ENCODE measurements at regions not wholly inside any gene's neighbourhood (a gene's known extent, or its start where the extent isn't known, plus 50 kb on each side); places are given as distances from the start of the nearest gene placed in this dataset.
"Not testable (repeated sequence)": the region's sequence is repeated elsewhere in the genome, so short reads cannot be mapped to it uniquely, and the experiment has no call there.

- H3K4me1 ChIP-seq (ENCODE audit: control insufficient read depth, insufficient read depth, low read length, poor library complexity, severe bottlenecking) = no peaks in the 10 kb centered on the region
- H3K36me3 ChIP-seq (ENCODE audit: control insufficient read depth, insufficient read depth, low read length) = no peaks in the 10 kb centered on the region
- no peaks in the 10 kb centered on the region for H3K27me3 ChIP-seq (replicated peaks; ENCODE audit: control insufficient read depth, insufficient read depth, low read length, poor library complexity, severe bottlenecking)
- H3K9me3 ChIP-seq (ENCODE audit: control insufficient read depth, low read length) = no peaks in the 10 kb centered on the region
- no peak overlapping the region for H3K4me3 ChIP-seq (ENCODE audit: insufficient read depth, low read depth, low read length, poor library complexity, severe bottlenecking)
- no peak overlapping the region for H3K27ac ChIP-seq (ENCODE audit: insufficient read depth, low read length, poor library complexity, severe bottlenecking)
- no peak for DNase-seq
These were observed 165.6 kb upstream of the BOD1L1 start for GRCh38 chr4:13793020-13793710.

- H3K4me1 ChIP-seq (ENCODE audit: control insufficient read depth, insufficient read depth, low read length, poor library complexity, severe bottlenecking) = no peaks in the 10 kb centered on the region
- DNase-seq = no peak
- no peaks in the 10 kb centered on the region for H3K36me3 ChIP-seq (ENCODE audit: control insufficient read depth, insufficient read depth, low read length)
- no peaks in the 10 kb centered on the region for H3K9me3 ChIP-seq (ENCODE audit: control insufficient read depth, low read length)
- H3K27me3 ChIP-seq (replicated peaks; ENCODE audit: control insufficient read depth, insufficient read depth, low read length, poor library complexity, severe bottlenecking) = no peaks in the 10 kb centered on the region
- no peak overlapping the region for H3K27ac ChIP-seq (ENCODE audit: insufficient read depth, low read length, poor library complexity, severe bottlenecking)
- H3K4me3 ChIP-seq (ENCODE audit: insufficient read depth, low read depth, low read length, poor library complexity, severe bottlenecking) = no peak overlapping the region
These were observed 167.5 kb upstream of the BOD1L1 start for GRCh38 chr4:13794819-13795565.

GRCh38 chr4:13797061-13797460 lies 169.5 kb upstream of the BOD1L1 start:
- DNase-seq = no peak

GRCh38 chr4:13815231-13815630 lies 187.7 kb upstream of the BOD1L1 start:
- H3K36me3 ChIP-seq (ENCODE audit: control insufficient read depth, insufficient read depth, low read length) = no peaks in the 10 kb centered on the region
- no peaks in the 10 kb centered on the region for H3K4me1 ChIP-seq (ENCODE audit: control insufficient read depth, insufficient read depth, low read length, poor library complexity, severe bottlenecking)
- no peaks in the 10 kb centered on the region for H3K27me3 ChIP-seq (replicated peaks; ENCODE audit: control insufficient read depth, insufficient read depth, low read length, poor library complexity, severe bottlenecking)
- no peak overlapping the region for H3K27ac ChIP-seq (ENCODE audit: insufficient read depth, low read length, poor library complexity, severe bottlenecking)
- H3K4me3 ChIP-seq (ENCODE audit: insufficient read depth, low read depth, low read length, poor library complexity, severe bottlenecking) = no peak overlapping the region
- H3K9me3 ChIP-seq (ENCODE audit: control insufficient read depth, low read length) = no peaks in the 10 kb centered on the region
- no peak for DNase-seq

More at GRCh38 chr4:13797061-13797460, 169.5 kb upstream of the BOD1L1 start:
- no peaks in the 10 kb centered on the region for H3K9me3 ChIP-seq (ENCODE audit: control insufficient read depth, low read length)
- no peaks in the 10 kb centered on the region for H3K4me1 ChIP-seq (ENCODE audit: control insufficient read depth, insufficient read depth, low read length, poor library complexity, severe bottlenecking)
- H3K36me3 ChIP-seq (ENCODE audit: control insufficient read depth, insufficient read depth, low read length) = no peaks in the 10 kb centered on the region
- no peak overlapping the region for H3K27ac ChIP-seq (ENCODE audit: insufficient read depth, low read length, poor library complexity, severe bottlenecking)
- no peaks in the 10 kb centered on the region for H3K27me3 ChIP-seq (replicated peaks; ENCODE audit: control insufficient read depth, insufficient read depth, low read length, poor library complexity, severe bottlenecking)
- no peak overlapping the region for H3K4me3 ChIP-seq (ENCODE audit: insufficient read depth, low read depth, low read length, poor library complexity, severe bottlenecking)

- no peaks in the 10 kb centered on the region for H3K4me1 ChIP-seq (ENCODE audit: control insufficient read depth, insufficient read depth, low read length, poor library complexity, severe bottlenecking)
- DNase-seq = no peak
These were observed 188.9 kb upstream of the BOD1L1 start for GRCh38 chr4:13816472-13816871.

GRCh38 chr4:13821522-13821921 lies 194.0 kb upstream of the BOD1L1 start:
- Histone ChIP-seq H3K4me1 (ENCODE audit: control insufficient read depth, insufficient read depth, low read length, poor library complexity, severe bottlenecking) (no peaks in the 10 kb centered on the region), H3K27me3 (replicated peaks; ENCODE audit: control insufficient read depth, insufficient read depth, low read length, poor library complexity, severe bottlenecking) (no peaks in the 10 kb centered on the region), H3K4me3 (ENCODE audit: insufficient read depth, low read depth, low read length, poor library complexity, severe bottlenecking) (no peak overlapping the region), H3K36me3 (ENCODE audit: control insufficient read depth, insufficient read depth, low read length) (no peaks in the 10 kb centered on the region), H3K9me3 (ENCODE audit: control insufficient read depth, low read length) (no peaks in the 10 kb centered on the region), H3K27ac (ENCODE audit: insufficient read depth, low read length, poor library complexity, severe bottlenecking) (no peak overlapping the region)
- DNase-seq = no peak

More at GRCh38 chr4:13816472-13816871, 188.9 kb upstream of the BOD1L1 start:
- H3K27ac ChIP-seq (ENCODE audit: insufficient read depth, low read length, poor library complexity, severe bottlenecking) = no peak overlapping the region
- no peak overlapping the region for H3K4me3 ChIP-seq (ENCODE audit: insufficient read depth, low read depth, low read length, poor library complexity, severe bottlenecking)
- no peaks in the 10 kb centered on the region for H3K27me3 ChIP-seq (replicated peaks; ENCODE audit: control insufficient read depth, insufficient read depth, low read length, poor library complexity, severe bottlenecking)
- H3K9me3 ChIP-seq (ENCODE audit: control insufficient read depth, low read length) = no peaks in the 10 kb centered on the region
- no peaks in the 10 kb centered on the region for H3K36me3 ChIP-seq (ENCODE audit: control insufficient read depth, insufficient read depth, low read length)

GRCh38 chr4:13825822-13826221 lies 198.3 kb upstream of the BOD1L1 start:
- not testable (repeated sequence) for H3K4me1 ChIP-seq (ENCODE audit: control insufficient read depth, insufficient read depth, low read length, poor library complexity, severe bottlenecking); H3K27ac ChIP-seq (ENCODE audit: insufficient read depth, low read length, poor library complexity, severe bottlenecking); H3K27me3 ChIP-seq (replicated peaks; ENCODE audit: control insufficient read depth, insufficient read depth, low read length, poor library complexity, severe bottlenecking); H3K36me3 ChIP-seq (ENCODE audit: control insufficient read depth, insufficient read depth, low read length); H3K4me3 ChIP-seq (ENCODE audit: insufficient read depth, low read depth, low read length, poor library complexity, severe bottlenecking); H3K9me3 ChIP-seq (ENCODE audit: control insufficient read depth, low read length); DNase-seq

GRCh38 chr4:13829457-13829856 lies 201.9 kb upstream of the BOD1L1 start:
- Histone ChIP-seq H3K36me3 (ENCODE audit: control insufficient read depth, insufficient read depth, low read length) (no peaks in the 10 kb centered on the region), H3K27me3 (replicated peaks; ENCODE audit: control insufficient read depth, insufficient read depth, low read length, poor library complexity, severe bottlenecking) (no peaks in the 10 kb centered on the region), H3K9me3 (ENCODE audit: control insufficient read depth, low read length) (no peaks in the 10 kb centered on the region), H3K27ac (ENCODE audit: insufficient read depth, low read length, poor library complexity, severe bottlenecking) (no peak overlapping the region), H3K4me3 (ENCODE audit: insufficient read depth, low read depth, low read length, poor library complexity, severe bottlenecking) (no peak overlapping the region), H3K4me1 (ENCODE audit: control insufficient read depth, insufficient read depth, low read length, poor library complexity, severe bottlenecking) (no peaks in the 10 kb centered on the region)
- DNase-seq = no peak

GRCh38 chr4:13830449-13830848 lies 202.9 kb upstream of the BOD1L1 start:
- H3K27me3 ChIP-seq (replicated peaks; ENCODE audit: control insufficient read depth, insufficient read depth, low read length, poor library complexity, severe bottlenecking) = no peaks in the 10 kb centered on the region
- H3K9me3 ChIP-seq (ENCODE audit: control insufficient read depth, low read length) = no peaks in the 10 kb centered on the region
- no peak overlapping the region for H3K27ac ChIP-seq (ENCODE audit: insufficient read depth, low read length, poor library complexity, severe bottlenecking)
- H3K4me1 ChIP-seq (ENCODE audit: control insufficient read depth, insufficient read depth, low read length, poor library complexity, severe bottlenecking) = no peaks in the 10 kb centered on the region
- DNase-seq = no peak
- no peaks in the 10 kb centered on the region for H3K36me3 ChIP-seq (ENCODE audit: control insufficient read depth, insufficient read depth, low read length)
- H3K4me3 ChIP-seq (ENCODE audit: insufficient read depth, low read depth, low read length, poor library complexity, severe bottlenecking) = no peak overlapping the region

- no peaks in the 10 kb centered on the region for H3K4me1 ChIP-seq (ENCODE audit: control insufficient read depth, insufficient read depth, low read length, poor library complexity, severe bottlenecking)
- H3K9me3 ChIP-seq (ENCODE audit: control insufficient read depth, low read length) = no peaks in the 10 kb centered on the region
- no peak overlapping the region for H3K27ac ChIP-seq (ENCODE audit: insufficient read depth, low read length, poor library complexity, severe bottlenecking)
- H3K27me3 ChIP-seq (replicated peaks; ENCODE audit: control insufficient read depth, insufficient read depth, low read length, poor library complexity, severe bottlenecking) = no peaks in the 10 kb centered on the region
- no peak for DNase-seq
- H3K4me3 ChIP-seq (ENCODE audit: insufficient read depth, low read depth, low read length, poor library complexity, severe bottlenecking) = no peak overlapping the region
- H3K36me3 ChIP-seq (ENCODE audit: control insufficient read depth, insufficient read depth, low read length) = no peaks in the 10 kb centered on the region
These were observed 205.8 kb upstream of the BOD1L1 start for GRCh38 chr4:13833171-13833804.
